Chondrocyte (in vitro differentiated cells): ENCODE measurements at regions not wholly inside any gene's neighbourhood (a gene's known extent, or its start where the extent isn't known, plus 50 kb on each side); places are given as distances from the start of the nearest gene placed in this dataset.

Experiments used
- DNase-seq: peaks from one replicate; pipeline ENCODE4 v3.0.0; 2021; ENCODE audit warnings: mixed read lengths, low spot score
- H3K27ac Mint-ChIP-seq: one replicate; pipeline ENCODE4 v1.8.0; 2021; ENCODE audit warnings: mild to moderate bottlenecking, moderate library complexity, mixed read lengths; ENCODE audit not compliant: unreplicated experiment
- H3K27me3 Mint-ChIP-seq: 2 replicates; pipeline ENCODE4 v1.8.0; 2021; ENCODE audit warnings: low read depth, mixed read lengths
- H3K36me3 Mint-ChIP-seq: 2 replicates; pipeline ENCODE4 v1.8.0; 2021; ENCODE audit warnings: low read depth, mixed read lengths
- H3K4me1 Mint-ChIP-seq: 2 replicates; pipeline ENCODE4 v1.8.0; 2021; ENCODE audit warnings: low read depth, mild to moderate bottlenecking, mixed read lengths
- H3K4me3 Mint-ChIP-seq: one replicate; pipeline ENCODE4 v1.8.0; 2021; ENCODE audit warnings: mild to moderate bottlenecking, moderate library complexity, mixed read lengths; ENCODE audit not compliant: unreplicated experiment
- H3K9me3 Mint-ChIP-seq: 2 replicates; pipeline ENCODE4 v1.8.0; 2021; ENCODE audit warnings: low read depth, mixed read lengths
- CTCF ChIP-seq: fragments of 200-600 bp; sonication (generic); IDR thresholded peaks from 2 replicates; pipeline ENCODE4 v1.5.0; 2021; ENCODE audit warnings: antibody characterized with exemption, mild to moderate bottlenecking, moderate library complexity

- no peaks in the 10 kb centered on the region for H3K27me3 Mint-ChIP-seq
- H3K9me3 Mint-ChIP-seq = no peaks in the 10 kb centered on the region
- no peak overlapping the region for H3K4me3 Mint-ChIP-seq
- no peak for TF ChIP-seq CTCF
- peaks cover 54% of the 10 kb centered on the region for H3K4me1 Mint-ChIP-seq
- no peak for DNase-seq
- peak overlapping the region; percentile 71 for H3K27ac Mint-ChIP-seq
- no peaks in the 10 kb centered on the region for H3K36me3 Mint-ChIP-seq
These were observed 159.5 kb upstream of the AGR3 start for GRCh38 chr7:17041324-17041723.

- Mint-ChIP-seq H3K9me3 (no peaks in the 10 kb centered on the region), H3K36me3 (no peaks in the 10 kb centered on the region), H3K27me3 (no peaks in the 10 kb centered on the region), H3K4me1 (peaks cover 54% of the 10 kb centered on the region), H3K27ac (no peak overlapping the region), H3K4me3 (no peak overlapping the region)
- DNase-seq = no peak
- no peak for TF ChIP-seq CTCF
These were observed 160.4 kb upstream of the AGR3 start for GRCh38 chr7:17042211-17042610.

GRCh38 chr7:17043012-17043877 lies 161.5 kb upstream of the AGR3 start:
- no peaks in the 10 kb centered on the region for H3K27me3 Mint-ChIP-seq
- peaks cover 51% of the 10 kb centered on the region for H3K4me1 Mint-ChIP-seq
- no peaks in the 10 kb centered on the region for H3K36me3 Mint-ChIP-seq
- no peak overlapping the region for H3K4me3 Mint-ChIP-seq
- no peaks in the 10 kb centered on the region for H3K9me3 Mint-ChIP-seq
- no peak for TF ChIP-seq CTCF
- DNase-seq = no peak
- peak overlapping the region; percentile 62 for H3K27ac Mint-ChIP-seq

- no peak for DNase-seq
- no peak overlapping the region for H3K4me3 Mint-ChIP-seq
- peak; percentile 32 for TF ChIP-seq CTCF
- H3K4me1 Mint-ChIP-seq = peaks cover 39% of the 10 kb centered on the region
- no peaks in the 10 kb centered on the region for H3K36me3 Mint-ChIP-seq
- no peaks in the 10 kb centered on the region for H3K9me3 Mint-ChIP-seq
- H3K27ac Mint-ChIP-seq = no peak overlapping the region
- no peaks in the 10 kb centered on the region for H3K27me3 Mint-ChIP-seq
These were observed 162.6 kb upstream of the AGR3 start for GRCh38 chr7:17044396-17044795.

GRCh38 chr7:17044861-17045260 lies 163.1 kb upstream of the AGR3 start:
- no peaks in the 10 kb centered on the region for H3K9me3 Mint-ChIP-seq
- H3K4me1 Mint-ChIP-seq = peaks cover 35% of the 10 kb centered on the region
- no peak overlapping the region for H3K27ac Mint-ChIP-seq
- TF ChIP-seq CTCF = no peak
- no peaks in the 10 kb centered on the region for H3K27me3 Mint-ChIP-seq
- DNase-seq = no peak
- H3K36me3 Mint-ChIP-seq = no peaks in the 10 kb centered on the region
- no peak overlapping the region for H3K4me3 Mint-ChIP-seq
